HFF-Myc (cell line): ENCODE measurements at regions not wholly inside any gene's neighbourhood (a gene's known extent, or its start where the extent isn't known, plus 50 kb on each side); places are given as distances from the start of the nearest gene placed in this dataset.

ENCODE experiments used
- DNase-seq: peaks from one replicate; pipeline ENCODE4 v3.0.0-alpha.2; 2011; ENCODE audit warnings: low read depth; ENCODE audit errors: extremely low read depth
- H3K4me3 ChIP-seq: replicated peaks from 2 replicates; pipeline ENCODE4 v1.5.1; 2011; ENCODE audit warnings: low read depth, mild to moderate bottlenecking, control low read depth, low read length
- CTCF ChIP-seq: IDR thresholded peaks from 2 replicates; pipeline ENCODE4 v1.5.1; 2012; ENCODE audit warnings: mild to moderate bottlenecking, low read depth, low read length, control low read depth; ENCODE audit errors: missing control alignments

- H3K4me3 ChIP-seq = no peak overlapping the region
- no peak for TF ChIP-seq CTCF
- no peak for DNase-seq
These were observed 195.1 kb downstream of the HLX start for GRCh38 chr1:221074332-221074731.

GRCh38 chr1:221075911-221076310 lies 196.7 kb downstream of the HLX start:
- H3K4me3 ChIP-seq = no peak overlapping the region
- no peak for TF ChIP-seq CTCF
- DNase-seq = no peak

- DNase-seq = no peak
- H3K4me3 ChIP-seq = no peak overlapping the region
- TF ChIP-seq CTCF = no peak
These were observed 197.2 kb downstream of the HLX start for GRCh38 chr1:221076391-221076811.

GRCh38 chr1:221078260-221078965 lies 199.2 kb downstream of the HLX start:
- no peak for DNase-seq
- no peak for TF ChIP-seq CTCF

GRCh38 chr1:221083902-221084301 lies 204.7 kb downstream of the HLX start:
- no peak for TF ChIP-seq CTCF
- no peak for DNase-seq
- no peak overlapping the region for H3K4me3 ChIP-seq

More at GRCh38 chr1:221078260-221078965, 199.2 kb downstream of the HLX start:
- no peak overlapping the region for H3K4me3 ChIP-seq

- H3K4me3 ChIP-seq = no peak overlapping the region
- no peak for DNase-seq
- TF ChIP-seq CTCF = no peak
These were observed 205.4 kb downstream of the HLX start for GRCh38 chr1:221084681-221085080.

GRCh38 chr1:221085701-221086375 lies 206.6 kb downstream of the HLX start:
- no peak for TF ChIP-seq CTCF
- no peak for DNase-seq
- H3K4me3 ChIP-seq = no peak overlapping the region
